NCI-H1417 treated with DMSO at 0.1 percent for 48 hours (cell line): ENCODE measurements at regions not wholly inside any gene's neighbourhood (a gene's known extent, or its start where the extent isn't known, plus 50 kb on each side); places are given as distances from the start of the nearest gene placed in this dataset.
"Not testable (repeated sequence)": the region's sequence is repeated elsewhere in the genome, so short reads cannot be mapped to it uniquely, and the experiment has no call there.

Experiments used
- DNase-seq: peaks from one replicate; lab custom pipeline; 2025; lab: John Stamatoyannopoulos, UW

GRCh38 chr7:13717031-13717430 is 272.4 kb downstream of the ETV1 start:
- DNase-seq, result no peak

DNA sequence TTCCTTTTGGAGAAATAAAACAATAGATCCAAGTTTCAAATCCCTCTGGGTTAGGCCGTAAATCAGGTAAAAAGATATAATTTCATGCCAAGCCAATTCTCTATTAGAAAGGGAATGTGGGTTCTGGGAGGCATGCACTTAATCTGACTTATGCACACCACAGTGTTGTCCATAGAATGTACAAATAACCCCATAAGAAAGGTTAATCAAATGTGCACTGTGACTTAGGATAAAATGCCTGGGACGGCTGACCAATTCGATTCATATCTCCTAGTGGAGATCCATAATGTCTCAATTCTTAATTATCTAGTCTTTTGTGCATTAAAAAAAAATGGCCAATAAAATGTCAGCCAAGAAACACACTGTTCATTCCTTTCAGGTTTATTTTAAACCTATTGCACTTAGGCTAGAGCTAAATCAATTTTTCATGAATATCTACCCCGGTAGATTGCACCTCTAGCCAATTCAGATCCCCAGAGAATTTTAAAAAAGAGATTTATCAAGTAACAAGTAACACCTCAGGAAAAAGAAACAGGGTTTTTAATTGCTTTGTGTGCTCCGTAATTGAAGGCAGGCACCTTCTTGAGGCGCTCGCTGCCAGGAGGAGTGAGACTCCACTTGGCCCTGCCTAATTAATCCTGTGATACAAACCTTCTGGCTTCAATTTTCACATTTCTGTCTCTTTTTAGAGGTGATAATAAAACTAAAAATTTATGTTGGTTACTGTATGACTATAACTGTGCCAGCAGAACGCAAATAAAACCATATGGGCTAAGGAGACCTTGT is 265.1 kb downstream of the ETV1 start:
- DNase-seq, result no peak

GRCh38 chr7:13724977-13725566 is 264.4 kb downstream of the ETV1 start:
- no peak for DNase-seq

- DNase-seq, result no peak
These were observed 263.9 kb downstream of the ETV1 start for GRCh38 chr7:13725591-13725990.

- no peak for DNase-seq
These were observed 262.2 kb downstream of the ETV1 start for GRCh38 chr7:13727279-13727678.

GRCh38 chr7:13727751-13728150 is 261.7 kb downstream of the ETV1 start:
- no peak for DNase-seq

DNA sequence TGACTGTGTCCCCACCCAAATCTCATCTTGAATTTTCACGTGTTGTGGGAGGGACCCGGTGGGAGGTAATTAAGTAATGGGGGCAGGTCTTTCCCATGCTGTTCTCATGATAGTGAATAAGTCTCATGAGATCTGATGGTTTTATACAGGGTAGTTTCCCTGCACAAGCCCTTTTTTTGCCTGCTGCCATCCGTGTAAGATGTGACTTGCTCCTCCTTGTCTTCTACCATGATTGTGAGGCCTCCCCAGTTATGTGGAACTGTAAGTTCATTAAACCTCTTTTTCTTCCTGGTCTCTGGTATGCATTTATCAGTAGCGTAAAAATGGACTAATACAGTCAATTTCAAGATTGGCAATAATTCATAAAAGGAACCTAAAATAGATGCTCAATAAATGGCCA is 261.0 kb downstream of the ETV1 start:
- not testable (repeated sequence) for DNase-seq

DNA sequence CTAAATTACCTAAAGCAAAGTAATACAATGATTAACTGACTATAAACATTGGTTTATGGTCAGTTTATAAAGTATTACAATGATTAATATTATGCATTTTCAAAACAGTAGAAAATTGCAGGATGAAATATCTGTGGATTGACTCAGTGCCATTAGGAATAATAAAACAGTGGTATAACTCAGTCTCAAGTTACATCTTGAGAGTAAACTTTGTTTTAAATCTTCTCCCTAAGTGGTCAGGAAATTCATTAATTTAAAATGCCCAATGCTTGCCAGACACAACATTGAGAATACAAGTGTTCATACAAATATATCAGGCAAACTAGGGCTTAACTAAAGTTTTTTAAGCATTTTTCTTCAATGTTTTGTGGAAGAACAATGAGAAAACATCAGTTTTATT is 257.8 kb downstream of the ETV1 start:
- DNase-seq, result no peak

DNA sequence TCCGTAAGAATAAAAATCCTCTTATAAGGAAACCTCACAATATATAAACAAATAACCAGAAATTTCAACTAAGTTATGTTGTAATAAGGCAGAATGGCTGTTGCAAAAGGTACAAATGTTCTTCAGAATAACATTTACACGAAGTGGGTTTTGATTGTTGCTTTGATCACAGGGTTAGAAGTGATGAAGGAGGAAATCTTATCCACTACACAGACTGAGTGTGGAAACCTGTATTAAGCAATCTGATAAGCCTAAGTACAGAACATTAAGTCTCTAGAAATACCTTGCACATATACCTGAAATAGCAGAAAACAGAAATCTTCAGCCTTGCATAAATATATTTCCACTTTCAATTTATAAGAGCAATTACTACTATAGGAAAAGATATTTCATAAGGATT is 251.9 kb downstream of the ETV1 start:
- no peak for DNase-seq

DNA sequence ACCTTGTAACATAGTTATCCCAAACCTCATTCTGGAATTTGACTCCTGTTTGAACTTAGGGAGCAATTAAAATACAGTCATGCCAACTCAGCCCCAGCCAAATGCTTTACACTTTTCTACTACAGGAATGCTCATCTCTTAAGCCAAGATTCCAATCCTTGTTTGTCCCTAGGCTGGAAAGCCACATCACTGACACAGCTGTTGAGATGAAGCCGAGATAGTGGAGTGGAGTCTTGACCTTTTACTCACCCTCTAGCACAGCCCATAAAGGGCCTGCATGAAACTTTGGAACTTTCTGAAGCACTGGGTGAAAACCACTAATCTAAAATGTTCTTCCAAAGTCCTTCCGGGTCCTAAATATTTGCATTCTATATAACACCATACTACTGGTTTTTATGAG is 247.3 kb downstream of the ETV1 start:
- DNase-seq, result no peak

DNA sequence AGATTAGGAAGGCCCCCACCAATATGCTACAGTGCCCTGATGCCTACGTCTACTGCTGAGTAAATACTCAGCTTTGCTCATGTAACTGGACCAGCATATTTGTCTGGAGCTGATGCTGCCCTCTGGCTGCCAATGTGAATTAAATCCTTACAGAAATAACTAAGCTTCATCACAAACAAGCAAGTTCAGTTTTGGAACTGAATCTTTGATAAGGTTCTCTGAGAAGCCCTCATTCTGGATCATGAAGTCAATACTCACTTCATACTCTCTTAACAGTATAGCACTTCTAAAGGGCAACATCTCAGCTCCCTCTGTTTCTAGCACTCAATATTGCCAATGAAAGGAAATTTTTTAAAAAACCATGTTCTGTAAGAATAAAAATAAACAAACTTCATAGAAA is 246.7 kb downstream of the ETV1 start:
- DNase-seq, result no peak

DNA sequence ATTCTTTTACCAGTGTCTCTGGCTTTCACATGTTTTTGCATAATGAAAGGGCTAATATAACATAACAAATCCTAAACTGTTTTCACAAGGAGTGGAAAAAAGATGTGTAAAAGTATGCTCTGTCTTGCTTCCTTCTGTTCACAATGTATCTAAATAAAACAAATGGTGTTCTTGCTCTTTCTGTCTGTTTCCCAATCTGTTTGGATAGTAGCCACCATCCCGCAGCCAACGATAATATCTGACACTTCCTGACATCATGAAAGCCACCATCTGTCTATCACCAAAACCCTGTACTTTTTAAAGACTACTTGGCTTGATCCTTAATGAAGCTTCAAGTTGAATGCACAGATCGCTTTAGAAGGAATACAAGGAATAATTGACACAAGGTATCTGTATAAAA is 246.2 kb downstream of the ETV1 start:
- no peak for DNase-seq

DNA sequence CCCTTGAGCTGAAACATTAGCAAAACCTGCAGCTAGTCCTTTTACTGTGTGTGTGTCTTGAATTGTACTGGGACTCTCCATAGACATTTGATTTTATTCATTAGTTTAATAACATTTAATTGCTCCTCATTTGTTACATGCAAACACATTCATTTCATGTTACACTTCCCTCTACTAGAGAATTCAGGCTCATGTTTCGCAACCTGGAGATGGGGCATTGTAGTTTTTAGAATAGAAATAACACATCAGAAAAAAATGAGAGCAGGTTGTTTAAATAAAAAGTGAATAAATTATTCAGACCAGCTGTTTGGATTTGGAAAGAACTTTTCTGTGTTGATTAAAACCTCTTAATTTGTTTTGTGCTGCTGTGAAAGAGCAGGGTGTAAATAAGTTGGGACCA is 243.9 kb downstream of the ETV1 start:
- DNase-seq, result no peak

DNA sequence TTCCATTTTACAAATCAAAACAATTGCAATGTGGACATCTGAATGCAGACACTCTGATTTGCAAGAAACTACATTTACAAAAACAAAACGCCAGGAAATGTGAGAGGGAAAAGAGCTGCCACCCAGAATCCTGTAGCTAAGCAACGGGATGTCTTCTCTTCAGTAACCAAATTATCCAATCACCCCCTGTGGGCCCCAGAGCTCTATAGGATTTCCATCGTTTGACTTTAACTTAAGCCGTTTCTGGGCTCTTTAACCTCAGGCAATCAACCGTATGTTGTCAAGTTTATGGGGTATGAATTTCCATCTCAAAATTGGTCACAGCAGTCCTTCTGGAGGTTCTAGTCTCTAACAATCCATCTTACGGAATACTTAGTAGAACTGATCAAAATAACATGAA is 240.5 kb downstream of the ETV1 start:
- DNase-seq, result no peak

DNA sequence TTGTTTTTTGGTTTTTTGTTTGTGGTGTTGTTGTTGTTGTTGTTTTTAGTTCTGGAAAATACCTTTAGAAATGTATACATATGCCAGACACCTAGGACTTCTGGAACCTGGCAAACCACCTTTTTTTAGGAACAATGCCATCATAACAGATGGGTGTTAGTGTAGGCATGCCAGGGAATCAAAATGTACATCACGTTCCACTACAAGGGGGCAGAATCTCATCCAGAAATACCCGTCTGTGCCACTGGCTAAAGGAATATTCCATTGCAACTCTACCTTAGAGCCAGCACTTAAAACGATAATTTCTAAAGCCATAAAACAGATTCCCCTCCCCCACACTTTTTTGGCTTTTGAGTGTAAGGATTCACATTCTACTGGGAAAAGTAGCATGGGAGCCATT is 239.8 kb downstream of the ETV1 start:
- no peak for DNase-seq

DNA sequence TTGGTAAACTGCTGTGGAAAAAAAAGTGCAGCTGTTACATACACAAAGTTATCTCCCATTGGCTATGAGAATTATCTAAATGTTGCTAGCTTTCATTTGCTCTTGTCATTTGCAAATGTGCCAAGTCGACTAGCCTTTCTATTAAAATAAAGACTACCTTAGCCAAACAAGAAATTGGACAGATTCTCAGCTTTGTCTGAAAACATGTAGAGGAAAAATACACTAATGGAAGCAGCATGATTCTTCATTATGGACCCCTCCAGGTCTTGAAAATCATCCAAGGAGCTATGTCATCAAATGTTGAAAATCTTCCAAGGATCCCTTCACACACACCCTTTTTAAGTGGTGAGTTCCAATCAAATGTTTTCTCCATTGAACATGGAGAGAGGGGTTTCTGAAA is 237.7 kb downstream of the ETV1 start:
- DNase-seq, result no peak

- no peak for DNase-seq
These were observed 231.6 kb downstream of the ETV1 start for GRCh38 chr7:13757841-13758240.

GRCh38 chr7:13765853-13766252 is 223.6 kb downstream of the ETV1 start:
- not testable (repeated sequence) for DNase-seq

DNA sequence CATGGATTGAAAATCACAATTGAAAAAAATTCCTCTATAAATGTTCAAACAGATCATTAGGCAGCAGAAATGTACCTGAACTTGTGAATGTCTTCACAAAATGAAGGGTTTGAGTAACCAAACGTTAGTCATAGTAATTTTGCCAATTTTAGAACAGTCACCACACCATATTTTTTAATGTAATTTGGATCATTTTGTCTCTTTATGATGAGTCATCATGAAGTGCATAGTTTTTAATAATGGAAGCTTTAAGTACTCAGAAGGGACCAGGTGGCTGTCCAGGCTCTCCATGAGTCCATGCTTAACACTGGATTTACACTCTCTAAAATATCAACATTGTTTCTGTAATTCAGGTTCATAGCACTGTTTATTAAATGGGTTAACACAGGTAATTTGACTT is 219.2 kb downstream of the ETV1 start:
- no peak for DNase-seq

DNA sequence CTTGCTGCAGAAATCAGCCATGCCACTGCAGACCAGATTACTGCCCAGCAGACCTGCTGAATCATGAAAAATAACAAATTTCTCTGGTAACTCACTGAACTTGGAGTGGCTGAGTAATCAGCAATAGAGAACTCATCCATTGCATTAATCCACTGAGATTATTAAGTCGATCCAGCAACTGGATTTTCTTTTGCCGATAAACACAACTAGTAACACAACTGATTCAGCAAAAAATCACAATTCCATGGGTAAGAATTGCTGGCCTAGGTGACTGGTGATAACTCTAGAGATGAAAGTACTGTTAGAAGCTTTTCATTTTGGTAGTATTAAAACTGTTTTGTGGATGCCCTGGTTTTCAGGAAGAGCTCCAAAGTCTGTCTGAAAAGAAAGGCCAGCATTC is 214.5 kb downstream of the ETV1 start:
- no peak for DNase-seq

DNA sequence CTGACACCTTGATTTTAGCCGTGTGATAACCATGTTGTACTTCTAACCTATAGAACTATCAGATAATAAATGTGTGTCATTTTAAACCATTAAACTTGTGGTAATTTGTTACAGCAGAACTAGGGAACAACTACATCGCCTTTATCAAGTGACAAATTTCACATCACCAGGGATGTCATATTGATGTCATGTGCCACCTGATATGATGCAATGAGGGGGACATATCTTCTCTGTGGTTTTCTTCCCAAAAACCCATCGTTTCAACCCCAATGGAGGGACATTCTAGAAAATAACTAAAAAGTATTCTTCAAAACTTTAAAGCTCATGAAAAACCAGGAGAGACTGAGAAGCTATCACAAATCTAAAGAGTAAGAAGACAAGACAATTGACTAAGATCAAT is 212.2 kb downstream of the ETV1 start:
- DNase-seq, result no peak

DNA sequence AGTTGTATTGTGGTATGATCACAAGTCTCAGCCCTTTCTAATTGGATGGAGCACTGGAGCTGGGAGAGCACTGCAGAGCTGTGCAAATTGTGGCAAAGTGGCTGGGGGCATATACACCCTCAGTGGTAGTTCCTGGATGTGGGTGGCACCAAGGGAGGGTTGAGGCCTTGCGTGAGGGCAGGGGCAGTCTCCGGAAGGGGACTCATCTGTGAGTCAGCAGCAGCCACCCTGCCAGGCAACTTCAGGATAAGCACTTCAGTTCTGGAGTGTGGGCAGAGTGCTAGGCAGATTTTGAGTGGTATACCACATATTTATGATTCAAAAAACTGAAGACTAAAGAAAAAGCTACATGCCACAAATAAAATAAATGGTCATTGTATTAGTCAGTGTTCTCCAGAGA is 210.5 kb downstream of the ETV1 start:
- DNase-seq, result no peak

DNA sequence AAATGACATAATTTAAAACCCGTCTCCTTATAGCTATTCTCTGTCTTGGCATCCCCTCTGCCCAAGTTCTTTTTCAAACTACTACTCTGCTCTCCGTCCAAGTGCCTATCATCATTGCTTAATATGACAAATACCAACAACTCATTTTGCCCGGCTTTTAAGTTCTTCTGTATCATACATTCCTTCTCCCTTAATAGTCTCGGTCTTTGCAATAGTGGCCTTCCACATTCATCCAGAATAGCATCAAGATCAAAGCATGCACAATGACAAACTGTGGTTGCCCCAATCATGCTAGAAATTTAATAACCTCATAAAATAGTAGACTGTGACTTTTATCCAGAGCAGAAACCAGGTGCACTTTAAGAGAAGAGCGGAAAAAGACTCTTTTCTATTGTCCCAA is 198.9 kb downstream of the ETV1 start:
- DNase-seq, result no peak

- DNase-seq, result no peak
These were observed 197.3 kb downstream of the ETV1 start for GRCh38 chr7:13792208-13792607.
